PFSK-1 (cell line): ENCODE measurements at regions not wholly inside any gene's neighbourhood (a gene's known extent, or its start where the extent isn't known, plus 50 kb on each side); places are given as distances from the start of the nearest gene placed in this dataset.

Experiments
- FOXP2 ChIP-seq: optimal IDR thresholded peaks from 2 replicates; pipeline ENCODE3; 2011; ENCODE audit warnings: borderline replicate concordance, control low read depth, inconsistent platforms; ENCODE audit not compliant: insufficient read depth; ENCODE audit errors: extremely low read length, extremely low read depth
- POLR2AphosphoS5 ChIP-seq: IDR thresholded peaks from 2 replicates; pipeline ENCODE4 v1.6.1; 2012; ENCODE audit warnings: low read depth, mild to moderate bottlenecking, control low read depth, low read length, moderate library complexity
- SIN3A ChIP-seq: IDR thresholded peaks from 2 replicates; pipeline ENCODE4 v1.6.1; 2012; ENCODE audit warnings: mild to moderate bottlenecking, low read length, moderate library complexity, borderline replicate concordance; ENCODE audit not compliant: insufficient read depth
- TAF1 ChIP-seq: IDR thresholded peaks from 2 replicates; pipeline ENCODE4 v1.6.1; 2012; ENCODE audit warnings: low read length, control low read depth, borderline replicate concordance; ENCODE audit not compliant: insufficient read depth
- TF ChIP-seq, protein P1 (sequence below), 2 experiments: IDR thresholded peaks; 2 replicates each; pipeline versions ENCODE4 v1.6.1 to v1.8.0; 2011 to 2012; ENCODE audit warnings: low read depth in 2 of 2, low read length in 2 of 2, control low read depth in 1 of 2, inconsistent platforms in 1 of 2, mild to moderate bottlenecking in 1 of 2, moderate library complexity in 1 of 2; ENCODE audit not compliant: insufficient read depth in 1 of 2

DNA sequence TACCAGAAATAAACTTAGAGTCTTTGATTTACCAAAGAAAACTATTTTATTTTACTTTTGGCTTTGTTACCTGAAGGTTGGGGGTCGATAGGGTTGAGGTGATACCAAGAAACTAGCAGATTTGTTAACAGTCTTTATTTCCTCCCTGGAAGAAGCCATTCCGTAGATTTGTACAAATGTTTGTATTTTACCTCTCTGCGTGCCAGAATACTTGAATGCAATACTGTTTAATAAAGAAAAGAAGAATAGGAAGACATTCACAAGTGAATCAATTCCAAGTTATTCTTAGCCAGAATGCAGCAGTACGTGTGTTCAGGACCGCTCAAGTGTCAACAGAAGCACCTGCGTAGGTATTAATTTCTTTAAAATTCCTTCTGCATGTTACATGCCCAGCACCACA lies 260.3 kb upstream of the TENM3 start:
- no peak for TF ChIP-seq FOXP2
- no peak for TF ChIP-seq POLR2AphosphoS5
- TF ChIP-seq, protein P1, sequence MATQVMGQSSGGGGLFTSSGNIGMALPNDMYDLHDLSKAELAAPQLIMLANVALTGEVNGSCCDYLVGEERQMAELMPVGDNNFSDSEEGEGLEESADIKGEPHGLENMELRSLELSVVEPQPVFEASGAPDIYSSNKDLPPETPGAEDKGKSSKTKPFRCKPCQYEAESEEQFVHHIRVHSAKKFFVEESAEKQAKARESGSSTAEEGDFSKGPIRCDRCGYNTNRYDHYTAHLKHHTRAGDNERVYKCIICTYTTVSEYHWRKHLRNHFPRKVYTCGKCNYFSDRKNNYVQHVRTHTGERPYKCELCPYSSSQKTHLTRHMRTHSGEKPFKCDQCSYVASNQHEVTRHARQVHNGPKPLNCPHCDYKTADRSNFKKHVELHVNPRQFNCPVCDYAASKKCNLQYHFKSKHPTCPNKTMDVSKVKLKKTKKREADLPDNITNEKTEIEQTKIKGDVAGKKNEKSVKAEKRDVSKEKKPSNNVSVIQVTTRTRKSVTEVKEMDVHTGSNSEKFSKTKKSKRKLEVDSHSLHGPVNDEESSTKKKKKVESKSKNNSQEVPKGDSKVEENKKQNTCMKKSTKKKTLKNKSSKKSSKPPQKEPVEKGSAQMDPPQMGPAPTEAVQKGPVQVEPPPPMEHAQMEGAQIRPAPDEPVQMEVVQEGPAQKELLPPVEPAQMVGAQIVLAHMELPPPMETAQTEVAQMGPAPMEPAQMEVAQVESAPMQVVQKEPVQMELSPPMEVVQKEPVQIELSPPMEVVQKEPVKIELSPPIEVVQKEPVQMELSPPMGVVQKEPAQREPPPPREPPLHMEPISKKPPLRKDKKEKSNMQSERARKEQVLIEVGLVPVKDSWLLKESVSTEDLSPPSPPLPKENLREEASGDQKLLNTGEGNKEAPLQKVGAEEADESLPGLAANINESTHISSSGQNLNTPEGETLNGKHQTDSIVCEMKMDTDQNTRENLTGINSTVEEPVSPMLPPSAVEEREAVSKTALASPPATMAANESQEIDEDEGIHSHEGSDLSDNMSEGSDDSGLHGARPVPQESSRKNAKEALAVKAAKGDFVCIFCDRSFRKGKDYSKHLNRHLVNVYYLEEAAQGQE (IDR thresholded peaks at IDR 0.05; ENCODE audit: insufficient read depth in 1 of 2, low read depth in 2 of 2, low read length in 2 of 2) = no peak
- no peak for TF ChIP-seq TAF1
- TF ChIP-seq SIN3A = no peak

DNA sequence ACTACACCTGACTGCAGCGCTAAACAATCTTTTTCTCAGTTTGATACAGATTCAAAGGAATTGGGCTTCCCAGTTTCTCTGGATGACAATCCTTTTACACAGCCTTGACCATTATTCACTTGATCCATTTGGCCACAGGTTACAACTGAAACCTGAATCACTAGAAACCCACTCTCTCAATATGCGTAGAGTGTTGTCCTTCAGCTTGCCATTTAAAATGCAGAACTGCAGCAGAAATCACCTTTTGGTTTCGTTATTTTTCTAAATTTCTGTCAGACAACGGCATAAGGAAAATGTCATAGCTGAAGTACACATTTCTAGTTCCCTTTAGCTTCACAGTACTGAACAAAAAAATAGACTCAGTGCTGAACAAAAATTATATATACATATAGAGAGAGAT lies 255.8 kb upstream of the TENM3 start:
- TF ChIP-seq, protein P1 (IDR thresholded peaks at IDR 0.05; ENCODE audit: insufficient read depth in 1 of 2, low read depth in 2 of 2, low read length in 2 of 2) = no peak
- TF ChIP-seq TAF1 (no peak), FOXP2 (no peak), SIN3A (no peak), POLR2AphosphoS5 (no peak)

- TF ChIP-seq POLR2AphosphoS5 = no peak
- no peak for TF ChIP-seq TAF1
- no peak for TF ChIP-seq FOXP2
- TF ChIP-seq SIN3A = no peak
- TF ChIP-seq, protein P1 (IDR thresholded peaks at IDR 0.05; ENCODE audit: insufficient read depth in 1 of 2, low read depth in 2 of 2, low read length in 2 of 2) = no peak
These were observed 254.1 kb upstream of the TENM3 start for GRCh38 chr4:181989071-181989470.

DNA sequence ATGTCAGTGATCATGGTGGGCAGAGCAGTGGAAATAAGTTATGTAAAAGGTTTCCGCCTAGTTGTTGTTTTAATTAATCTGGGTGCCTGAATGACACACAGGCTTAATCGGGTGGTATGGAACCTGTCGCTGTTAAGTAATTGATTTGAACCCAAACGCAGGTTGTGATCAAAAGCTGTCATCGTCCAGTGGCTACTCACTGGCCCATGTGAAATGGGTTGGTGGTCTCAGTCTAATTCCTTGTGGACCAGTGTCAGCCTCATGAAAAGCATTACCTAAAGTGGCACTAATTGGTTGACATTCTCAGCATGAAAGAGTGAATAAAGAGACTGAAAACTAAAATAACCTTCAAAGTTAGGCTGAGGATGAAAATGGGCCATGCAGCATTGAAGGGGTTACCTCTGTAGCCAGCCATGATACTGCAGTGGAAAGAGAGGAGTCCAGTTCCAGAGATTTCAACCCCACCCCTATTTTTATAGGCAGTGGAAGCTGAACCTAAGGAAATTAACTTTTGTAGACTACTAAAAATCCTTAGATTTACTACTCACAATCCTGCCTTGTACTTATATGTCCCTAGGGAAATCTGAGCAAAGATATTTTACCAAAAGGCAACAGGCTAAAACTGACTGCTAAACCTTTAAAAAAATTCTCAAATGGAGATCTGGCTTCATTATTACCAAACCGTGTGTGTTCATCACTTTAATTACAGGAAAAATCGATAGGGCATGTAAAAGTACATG lies 251.7 kb upstream of the TENM3 start:
- TF ChIP-seq SIN3A = no peak
- TF ChIP-seq FOXP2 = no peak
- TF ChIP-seq, protein P1 (IDR thresholded peaks at IDR 0.05; ENCODE audit: insufficient read depth in 1 of 2, low read depth in 2 of 2, low read length in 2 of 2) = no peak
- no peak for TF ChIP-seq TAF1
- TF ChIP-seq POLR2AphosphoS5 = no peak
